ENCODE measurements at regions not wholly inside any gene's neighbourhood (a gene's known extent, or its start where the extent isn't known, plus 50 kb on each side); places are given as distances from the start of the nearest gene placed in this dataset.
"Not testable (repeated sequence)": the region's sequence is repeated elsewhere in the genome, so short reads cannot be mapped to it uniquely, and the experiment has no call there.

DNA sequence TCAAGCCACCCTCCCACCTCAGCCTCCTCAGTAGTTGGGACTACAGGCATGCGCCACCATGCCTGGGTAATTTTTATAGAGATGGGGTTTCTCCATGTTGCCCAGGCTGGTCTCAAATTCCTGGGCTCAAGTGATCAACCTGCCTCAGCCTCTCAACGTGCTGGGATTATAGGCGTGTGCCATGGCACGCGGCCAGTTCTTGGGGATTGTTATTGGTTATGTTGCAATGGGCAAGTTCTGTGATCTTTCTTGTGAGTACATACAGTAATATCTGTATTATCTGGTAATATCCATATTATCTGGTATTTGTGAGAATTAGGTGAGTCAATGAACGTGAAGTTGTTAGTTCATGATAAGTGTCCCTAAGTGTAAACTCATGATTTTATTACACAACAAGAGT, 90.3 kb upstream of the TBL1X start:
- Histone ChIP-seq H3K27ac (ENCODE audit: low read depth, low read length, poor library complexity, severe bottlenecking) (no peak overlapping the region), H3K4me1 (ENCODE audit: insufficient read depth, low read length, severe bottlenecking) (peaks cover 9% of the 10 kb centered on the region), H3K4me3 (ENCODE audit: low read depth, low read length, poor library complexity, severe bottlenecking) (no peak overlapping the region), H3K79me2 (ENCODE audit: insufficient read depth, low read length) (no peaks in the 10 kb centered on the region), H3K4me2 (ENCODE audit: low read length) (no peak overlapping the region), H2AFZ (ENCODE audit: low read length) (no peak overlapping the region), H3K36me3 (ENCODE audit: insufficient read depth, low read length) (no peaks in the 10 kb centered on the region), H3K9me2 (ENCODE audit: low read depth, low read length) (no peaks in the 10 kb centered on the region), H3K9ac (ENCODE audit: low read length) (no peak overlapping the region), H3K27me3 (ENCODE audit: insufficient read depth, low read length) (no peaks in the 10 kb centered on the region), H4K20me1 (ENCODE audit: insufficient read depth, low read length) (no peaks in the 10 kb centered on the region), H3K9me3 (ENCODE audit: low read length) (no peaks in the 10 kb centered on the region), H3F3A (ENCODE audit: insufficient read depth, low read length) (no peaks in the 10 kb centered on the region)
- TF ChIP-seq, protein P1, sequence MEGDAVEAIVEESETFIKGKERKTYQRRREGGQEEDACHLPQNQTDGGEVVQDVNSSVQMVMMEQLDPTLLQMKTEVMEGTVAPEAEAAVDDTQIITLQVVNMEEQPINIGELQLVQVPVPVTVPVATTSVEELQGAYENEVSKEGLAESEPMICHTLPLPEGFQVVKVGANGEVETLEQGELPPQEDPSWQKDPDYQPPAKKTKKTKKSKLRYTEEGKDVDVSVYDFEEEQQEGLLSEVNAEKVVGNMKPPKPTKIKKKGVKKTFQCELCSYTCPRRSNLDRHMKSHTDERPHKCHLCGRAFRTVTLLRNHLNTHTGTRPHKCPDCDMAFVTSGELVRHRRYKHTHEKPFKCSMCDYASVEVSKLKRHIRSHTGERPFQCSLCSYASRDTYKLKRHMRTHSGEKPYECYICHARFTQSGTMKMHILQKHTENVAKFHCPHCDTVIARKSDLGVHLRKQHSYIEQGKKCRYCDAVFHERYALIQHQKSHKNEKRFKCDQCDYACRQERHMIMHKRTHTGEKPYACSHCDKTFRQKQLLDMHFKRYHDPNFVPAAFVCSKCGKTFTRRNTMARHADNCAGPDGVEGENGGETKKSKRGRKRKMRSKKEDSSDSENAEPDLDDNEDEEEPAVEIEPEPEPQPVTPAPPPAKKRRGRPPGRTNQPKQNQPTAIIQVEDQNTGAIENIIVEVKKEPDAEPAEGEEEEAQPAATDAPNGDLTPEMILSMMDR (IDR thresholded peaks at IDR 0.05; ENCODE audit: low read length) = no peak
- no peak for TF ChIP-seq EZH2 (IDR thresholded peaks at IDR 0.05; ENCODE audit: borderline replicate concordance, low read length)

DNA sequence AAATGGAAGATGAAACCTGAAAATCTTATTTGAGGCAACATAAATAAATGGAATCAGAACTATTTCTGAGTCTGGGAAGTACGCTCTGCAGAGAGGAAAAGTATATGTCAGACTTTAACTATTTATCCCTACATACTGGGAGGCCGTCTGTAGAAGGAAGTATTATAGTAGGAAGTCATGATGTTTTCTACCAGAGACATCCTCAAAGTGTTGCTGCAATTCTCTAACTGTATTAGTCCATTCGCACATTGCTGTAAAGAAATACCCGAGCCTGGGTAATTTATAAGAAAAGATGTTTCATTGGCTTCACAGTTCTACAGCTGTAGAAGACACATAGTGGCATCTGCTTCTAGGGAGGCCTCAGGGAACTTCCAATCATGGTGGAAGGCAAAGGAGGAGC, 88.7 kb upstream of the TBL1X start:
- Histone ChIP-seq H3K27me3 (ENCODE audit: insufficient read depth, low read length) (no peaks in the 10 kb centered on the region), H3K4me2 (ENCODE audit: low read length) (no peak overlapping the region), H3K9ac (ENCODE audit: low read length) (no peak overlapping the region), H3K4me1 (ENCODE audit: insufficient read depth, low read length, severe bottlenecking) (no peaks in the 10 kb centered on the region), H3K79me2 (ENCODE audit: insufficient read depth, low read length) (no peaks in the 10 kb centered on the region), H3K4me3 (ENCODE audit: low read depth, low read length, poor library complexity, severe bottlenecking) (no peak overlapping the region), H3K27ac (ENCODE audit: low read depth, low read length, poor library complexity, severe bottlenecking) (no peak overlapping the region), H3K36me3 (ENCODE audit: insufficient read depth, low read length) (no peaks in the 10 kb centered on the region), H3K9me3 (ENCODE audit: low read length) (no peaks in the 10 kb centered on the region), H2AFZ (ENCODE audit: low read length) (no peak overlapping the region), H3K9me2 (ENCODE audit: low read depth, low read length) (no peaks in the 10 kb centered on the region), H4K20me1 (ENCODE audit: insufficient read depth, low read length) (no peaks in the 10 kb centered on the region), H3F3A (ENCODE audit: insufficient read depth, low read length) (no peaks in the 10 kb centered on the region)
- TF ChIP-seq EZH2 (IDR thresholded peaks at IDR 0.05; ENCODE audit: borderline replicate concordance, low read length) = no peak
- TF ChIP-seq, protein P1 (IDR thresholded peaks at IDR 0.05; ENCODE audit: low read length) = no peak

DNA sequence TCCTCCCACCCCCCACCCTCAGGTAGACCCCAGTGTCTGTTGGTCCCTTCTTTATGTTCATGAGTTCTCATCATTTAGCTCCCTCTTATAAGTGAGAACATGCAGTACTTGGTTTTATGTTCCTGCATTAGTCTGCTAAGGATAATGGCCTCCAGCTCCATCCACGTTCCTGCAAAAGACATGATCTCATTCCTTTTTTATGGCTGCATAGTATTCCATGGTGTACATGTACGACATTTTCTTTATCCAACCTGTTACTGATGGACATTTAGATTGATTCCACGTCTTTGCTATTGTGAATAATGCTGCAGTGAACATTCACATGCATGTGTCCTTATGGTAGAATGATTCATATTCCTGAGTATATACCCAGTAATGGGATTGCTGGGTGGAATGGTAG, 87.6 kb upstream of the TBL1X start:
- not testable (repeated sequence) for H3K9me3 ChIP-seq (ENCODE audit: low read length); H3K27ac ChIP-seq (ENCODE audit: low read depth, low read length, poor library complexity, severe bottlenecking); H3F3A ChIP-seq (ENCODE audit: insufficient read depth, low read length); H4K20me1 ChIP-seq (ENCODE audit: insufficient read depth, low read length); H3K4me1 ChIP-seq (ENCODE audit: insufficient read depth, low read length, severe bottlenecking); H3K9ac ChIP-seq (ENCODE audit: low read length); H2AFZ ChIP-seq (ENCODE audit: low read length); H3K79me2 ChIP-seq (ENCODE audit: insufficient read depth, low read length); H3K4me2 ChIP-seq (ENCODE audit: low read length); H3K27me3 ChIP-seq (ENCODE audit: insufficient read depth, low read length); H3K9me2 ChIP-seq (ENCODE audit: low read depth, low read length); H3K4me3 ChIP-seq (ENCODE audit: low read depth, low read length, poor library complexity, severe bottlenecking); H3K36me3 ChIP-seq (ENCODE audit: insufficient read depth, low read length)

DNA sequence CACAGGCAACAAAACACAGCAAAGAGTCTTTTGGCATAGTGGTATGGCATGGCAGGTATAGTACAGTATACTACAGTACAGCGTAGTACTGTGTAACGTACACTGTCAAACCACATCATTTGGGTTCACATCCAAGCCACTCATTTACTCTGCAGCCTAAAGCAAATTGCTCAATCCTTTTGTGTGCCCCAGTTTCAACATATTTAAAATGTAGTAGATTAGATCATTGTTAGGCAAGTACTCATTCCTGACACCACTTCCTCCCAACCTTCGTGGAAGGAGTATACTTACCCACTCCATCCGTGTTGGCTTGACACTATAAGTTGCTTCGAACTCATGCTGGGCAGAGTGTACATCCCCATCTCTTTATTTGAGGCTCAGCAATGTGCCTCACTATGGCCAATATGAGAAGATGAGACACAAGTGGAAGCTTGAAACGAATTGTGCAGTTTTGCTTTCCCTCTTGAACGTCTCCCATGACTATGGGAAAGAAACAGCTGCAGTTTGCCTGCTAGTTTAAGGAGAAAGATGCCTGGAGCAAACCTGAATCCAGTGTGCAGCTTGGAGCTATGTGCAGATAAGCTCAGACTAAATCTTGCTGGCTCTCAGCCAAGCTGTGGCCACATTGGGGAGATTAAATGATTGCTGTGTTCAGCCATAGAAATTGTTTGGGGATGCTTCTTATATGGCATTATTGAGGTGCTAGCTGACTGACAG, 85.7 kb upstream of the TBL1X start:
- Histone ChIP-seq H3K27me3 (ENCODE audit: insufficient read depth, low read length) (no peaks in the 10 kb centered on the region), H3F3A (ENCODE audit: insufficient read depth, low read length) (no peaks in the 10 kb centered on the region), H2AFZ (ENCODE audit: low read length) (no peak overlapping the region), H3K27ac (ENCODE audit: low read depth, low read length, poor library complexity, severe bottlenecking) (no peak overlapping the region), H3K79me2 (ENCODE audit: insufficient read depth, low read length) (no peaks in the 10 kb centered on the region), H3K4me1 (ENCODE audit: insufficient read depth, low read length, severe bottlenecking) (no peaks in the 10 kb centered on the region), H3K9me3 (ENCODE audit: low read length) (no peaks in the 10 kb centered on the region), H3K4me3 (ENCODE audit: low read depth, low read length, poor library complexity, severe bottlenecking) (no peak overlapping the region), H3K9me2 (ENCODE audit: low read depth, low read length) (no peaks in the 10 kb centered on the region), H4K20me1 (ENCODE audit: insufficient read depth, low read length) (no peaks in the 10 kb centered on the region), H3K9ac (ENCODE audit: low read length) (no peak overlapping the region), H3K36me3 (ENCODE audit: insufficient read depth, low read length) (no peaks in the 10 kb centered on the region), H3K4me2 (ENCODE audit: low read length) (no peak overlapping the region)
- TF ChIP-seq, protein P1 (IDR thresholded peaks at IDR 0.05; ENCODE audit: low read length) = no peak
- TF ChIP-seq EZH2 (IDR thresholded peaks at IDR 0.05; ENCODE audit: borderline replicate concordance, low read length) = no peak

Measured in OCI-LY1 (cell line).